BLaER1 treated with 17β-estradiol and CSF1 and Interleukin-3, amounts not matched to agents 10 nM and 100 nM (cell line): ENCODE measurements at regions not wholly inside any gene's neighbourhood (a gene's known extent, or its start where the extent isn't known, plus 50 kb on each side); places are given as distances from the start of the nearest gene placed in this dataset.

Experiments
- H3K27ac ChIP-seq, 11 experiments: shearing (Covaris generic); formaldehyde crosslinking; 2 replicates each; pipeline ENCODE4 v1.8.1; 2022
- H3K27me3 ChIP-seq, 11 experiments: shearing (Covaris generic); formaldehyde crosslinking; 2 replicates each; pipeline ENCODE4 v1.8.1; 2022
- H3K36me3 ChIP-seq, 11 experiments: shearing (Covaris generic); formaldehyde crosslinking; 2 replicates each; pipeline ENCODE4 v1.8.1; 2022
- H3K4me1 ChIP-seq, 10 experiments: shearing (Covaris generic); formaldehyde crosslinking; 2 replicates each; pipeline ENCODE4 v1.8.1; 2022
- H3K4me2 ChIP-seq, 11 experiments: shearing (Covaris generic); formaldehyde crosslinking; 2 replicates each; pipeline ENCODE4 v1.8.1; 2022
- H3K4me3 ChIP-seq, 10 experiments: shearing (Covaris generic); formaldehyde crosslinking; 2 replicates each; pipeline ENCODE4 v1.8.1; 2022
- H3K9ac ChIP-seq, 11 experiments: shearing (Covaris generic); formaldehyde crosslinking; 2 replicates each; pipeline ENCODE4 v1.8.1; 2022
- H3K9me3 ChIP-seq, 11 experiments: shearing (Covaris generic); formaldehyde crosslinking; replicated peaks in 1 of 11; 2 replicates each; pipeline ENCODE4 v1.8.1; 2022
- H4K20me1 ChIP-seq, 11 experiments: shearing (Covaris generic); formaldehyde crosslinking; 2 replicates each; pipeline ENCODE4 v1.8.1; 2022
- Cebpa-rat ChIP-seq, 11 experiments: shearing (Covaris generic); IDR thresholded peaks; 2 replicates each; pipeline ENCODE4 v1.8.1; 2022

- H3K4me3 ChIP-seq = no peak overlapping the region
- no peaks in the 10 kb centered on the region for H3K36me3 ChIP-seq
- H3K9me3 ChIP-seq = no peaks in the 10 kb centered on the region
- peak overlapping the region in 6 of 11 experiments; percentile 15 to 87 (median 80); a peak in 10 of 22 replicates for H3K4me2 ChIP-seq
- 0 out of 22 replicates have a peak, but pooled peaks cover 0 to 6% (median 0%) of the 10 kb centered on the region in 11 experiments for H3K27me3 ChIP-seq
- H3K9ac ChIP-seq = no peak overlapping the region
- TF ChIP-seq Cebpa-rat (IDR thresholded peaks at IDR 0.05) = no peak
- H4K20me1 ChIP-seq = no peaks in the 10 kb centered on the region
- peak overlapping the region in 1 of 11 experiments; percentile 21; a peak in 1 of 22 replicates for H3K27ac ChIP-seq
- peaks cover 36 to 97% (median 62%) of the 10 kb centered on the region in 10 experiments for H3K4me1 ChIP-seq
Measured at GRCh38 chr5:54905246-54905795, 80.1 kb downstream of the ESM1 start.

GRCh38 chr5:54904425-54904824 lies 81.0 kb downstream of the ESM1 start:
- no peaks in the 10 kb centered on the region for H3K9me3 ChIP-seq
- no peaks in the 10 kb centered on the region for H4K20me1 ChIP-seq
- H3K36me3 ChIP-seq = no peaks in the 10 kb centered on the region
- H3K27me3 ChIP-seq = 0 out of 22 replicates have a peak, but pooled peaks cover 0 to 6% (median 0%) of the 10 kb centered on the region in 11 experiments
- H3K4me3 ChIP-seq = no peak overlapping the region
- no peak overlapping the region for H3K9ac ChIP-seq
- peak overlapping the region in 8 of 11 experiments; percentile 63 to 87 (median 80); a peak in 16 of 22 replicates for H3K4me2 ChIP-seq
- H3K27ac ChIP-seq = peak overlapping the region in 1 of 11 experiments; percentile 79; a peak in 1 of 22 replicates
- no peak for TF ChIP-seq Cebpa-rat (IDR thresholded peaks at IDR 0.05)
- H3K4me1 ChIP-seq = peaks cover 38 to 91% (median 64%) of the 10 kb centered on the region in 10 experiments

GRCh38 chr5:54902791-54903473 lies 82.5 kb downstream of the ESM1 start:
- H3K36me3 ChIP-seq = no peaks in the 10 kb centered on the region
- peak overlapping the region; percentile 63 to 87 (median 81) for H3K4me2 ChIP-seq
- H3K27me3 ChIP-seq = 0 out of 22 replicates have a peak, but pooled peaks cover 0 to 6% (median 0%) of the 10 kb centered on the region in 11 experiments
- no peak overlapping the region; a peak in 1 of 20 replicates for H3K4me3 ChIP-seq
- H3K4me1 ChIP-seq = peaks cover 38 to 76% (median 62%) of the 10 kb centered on the region in 10 experiments
- H3K9me3 ChIP-seq = no peaks in the 10 kb centered on the region
- no peaks in the 10 kb centered on the region for H4K20me1 ChIP-seq
- peak in 7 of 11 experiments; percentile 30 to 95 (median 79); a peak in 12 of 22 replicates for TF ChIP-seq Cebpa-rat (IDR thresholded peaks at IDR 0.05)
- peak overlapping the region in 9 of 11 experiments; percentile 4 to 79 (median 50); a peak in 15 of 22 replicates for H3K27ac ChIP-seq
- H3K9ac ChIP-seq = peak overlapping the region in 4 of 11 experiments; percentile 18 to 65 (median 54); a peak in 4 of 22 replicates

GRCh38 chr5:54900984-54901725 lies 84.2 kb downstream of the ESM1 start:
- peak overlapping the region; percentile 51 to 92 (median 83) for H3K4me2 ChIP-seq
- no peaks in the 10 kb centered on the region for H3K9me3 ChIP-seq
- no peak overlapping the region; a peak in 1 of 20 replicates for H3K4me3 ChIP-seq
- no peaks in the 10 kb centered on the region for H4K20me1 ChIP-seq
- peaks cover 38 to 60% (median 53%) of the 10 kb centered on the region in 10 experiments for H3K4me1 ChIP-seq
- H3K27ac ChIP-seq = peak overlapping the region in 8 of 11 experiments; percentile 11 to 72 (median 52); a peak in 11 of 22 replicates
- TF ChIP-seq Cebpa-rat (IDR thresholded peaks at IDR 0.05) = peak in 6 of 11 experiments; percentile 15 to 87 (median 74); a peak in 7 of 22 replicates
- peak overlapping the region in 4 of 11 experiments; percentile 36 to 65 (median 43); a peak in 6 of 22 replicates for H3K9ac ChIP-seq
- 0 out of 22 replicates have a peak, but pooled peaks cover 0 to 6% (median 0%) of the 10 kb centered on the region in 11 experiments for H3K27me3 ChIP-seq
- no peaks in the 10 kb centered on the region for H3K36me3 ChIP-seq

DNA sequence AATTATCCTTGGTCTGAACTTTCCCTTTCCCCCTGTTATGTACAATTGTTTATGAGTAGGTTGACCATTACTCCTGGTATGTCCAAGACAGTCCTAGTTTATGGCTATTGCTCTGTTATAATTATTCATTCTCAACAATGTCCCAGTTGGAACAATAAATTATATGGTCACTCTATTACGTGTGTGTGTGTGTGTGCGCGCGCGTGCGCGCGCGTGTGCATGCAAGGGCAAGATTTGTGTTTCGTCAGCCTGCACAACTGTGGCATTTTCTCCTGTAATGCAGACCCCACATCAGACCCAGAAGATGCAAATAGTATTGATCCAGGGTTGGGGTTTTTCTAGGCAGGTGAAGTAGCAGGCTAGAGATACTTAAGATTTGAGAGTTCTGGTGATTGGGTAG lies 88.4 kb downstream of the ESM1 start:
- no peak overlapping the region for H3K9ac ChIP-seq
- TF ChIP-seq Cebpa-rat (IDR thresholded peaks at IDR 0.05) = no peak
- no peak overlapping the region for H3K27ac ChIP-seq
- no peak overlapping the region for H3K4me3 ChIP-seq
- H3K4me1 ChIP-seq = peaks cover 19 to 27% (median 20%) of the 10 kb centered on the region in 10 experiments
- no peak overlapping the region for H3K4me2 ChIP-seq
- H3K9me3 ChIP-seq = 0 out of 22 replicates have a peak, but pooled peaks cover 0 to 4% (median 0%) of the 10 kb centered on the region in 11 experiments
- H4K20me1 ChIP-seq = no peaks in the 10 kb centered on the region
- no peaks in the 10 kb centered on the region for H3K36me3 ChIP-seq
- 0 out of 22 replicates have a peak, but pooled peaks cover 0 to 6% (median 0%) of the 10 kb centered on the region in 11 experiments for H3K27me3 ChIP-seq

- no peak overlapping the region for H3K4me3 ChIP-seq
- H3K9me3 ChIP-seq = 0 out of 22 replicates have a peak, but pooled peaks cover 0 to 4% (median 0%) of the 10 kb centered on the region in 11 experiments
- no peak overlapping the region for H3K27ac ChIP-seq
Measured at GRCh38 chr5:54895816-54896341, 89.5 kb downstream of the ESM1 start.

DNA sequence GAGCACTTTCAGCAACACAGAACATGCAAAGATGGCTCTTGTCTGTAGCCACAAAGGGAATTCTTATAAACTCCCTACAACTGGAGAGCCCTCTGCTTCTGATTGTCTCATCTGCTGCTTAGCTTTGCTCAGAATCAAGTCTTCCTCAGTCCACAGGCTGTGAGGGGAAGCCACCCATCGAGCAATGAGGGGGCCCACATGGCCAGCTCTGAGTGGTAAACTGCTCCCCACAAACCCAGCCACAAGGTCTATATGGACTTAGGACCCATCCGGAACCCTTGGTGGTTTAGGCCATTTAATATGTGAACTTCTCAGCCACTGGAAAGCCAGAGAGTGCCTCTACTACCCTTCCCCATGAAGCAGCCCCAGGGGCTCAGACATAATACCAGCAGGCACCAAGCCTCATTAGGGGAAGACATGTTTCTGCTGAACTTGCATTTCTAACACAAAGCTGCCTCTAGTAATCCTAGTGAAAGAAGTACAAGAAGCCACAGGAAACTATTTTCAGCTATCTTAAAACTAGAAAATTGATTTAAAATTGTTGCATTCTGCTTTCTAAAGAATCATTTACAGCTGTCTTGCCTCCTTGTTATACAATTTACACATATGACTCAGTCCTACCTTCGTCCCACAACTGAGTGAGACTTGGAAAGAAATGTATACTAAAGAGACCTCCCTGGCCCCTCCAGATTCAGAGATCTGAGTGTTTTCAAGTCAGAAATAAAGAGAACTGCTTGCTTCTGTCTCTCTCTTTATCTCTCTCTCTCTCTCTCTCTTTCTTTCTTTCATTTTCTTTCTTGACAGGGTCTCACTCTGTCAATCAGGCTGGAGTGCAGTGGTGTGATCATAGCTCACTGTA lies 90.2 kb downstream of the ESM1 start:
- TF ChIP-seq Cebpa-rat (IDR thresholded peaks at IDR 0.05) = no peak
- H3K27me3 ChIP-seq = no peaks in the 10 kb centered on the region
- H4K20me1 ChIP-seq = no peaks in the 10 kb centered on the region
- H3K4me2 ChIP-seq = peak overlapping the region in 2 of 11 experiments; percentile 26 to 55; a peak in 3 of 22 replicates
- H3K9ac ChIP-seq = no peak overlapping the region
- H3K4me3 ChIP-seq = no peak overlapping the region
- 0 out of 22 replicates have a peak, but pooled peaks cover 0 to 4% (median 0%) of the 10 kb centered on the region in 11 experiments for H3K9me3 ChIP-seq
- peaks cover 7 to 17% (median 11%) of the 10 kb centered on the region in 10 experiments for H3K4me1 ChIP-seq
- no peak overlapping the region for H3K27ac ChIP-seq
- no peaks in the 10 kb centered on the region for H3K36me3 ChIP-seq

More at GRCh38 chr5:54895816-54896341, 89.5 kb downstream of the ESM1 start:
- H3K36me3 ChIP-seq = no peaks in the 10 kb centered on the region
- no peaks in the 10 kb centered on the region for H4K20me1 ChIP-seq
- peak overlapping the region in 2 of 11 experiments; percentile 26 to 55; a peak in 3 of 22 replicates for H3K4me2 ChIP-seq
- H3K27me3 ChIP-seq = no peaks in the 10 kb centered on the region
- H3K9ac ChIP-seq = no peak overlapping the region
- H3K4me1 ChIP-seq = peaks cover 8 to 17% (median 11%) of the 10 kb centered on the region in 10 experiments
- no peak for TF ChIP-seq Cebpa-rat (IDR thresholded peaks at IDR 0.05)
